Activated CD4-positive, alpha-beta T cell treated with anti-CD3 and anti-CD28 coated beads, Interleukin-2, amount 10 ng/mL, durations not matched to agents 7 days and 5 days (primary cell): ENCODE measurements at regions not wholly inside any gene's neighbourhood (a gene's known extent, or its start where the extent isn't known, plus 50 kb on each side); places are given as distances from the start of the nearest gene placed in this dataset.
"Not testable (repeated sequence)": the region's sequence is repeated elsewhere in the genome, so short reads cannot be mapped to it uniquely, and the experiment has no call there.

ENCODE experiments used
- CTCF ChIA-PET: fragments of 350-600 bp; sonication (Branson Sonifier 250); formaldehyde crosslinking; loops from one replicate; lab custom pipeline; 2021; ENCODE audit warnings: antibody characterized with exemption; lab: Charles Lee
- POLR2A ChIA-PET: fragments of 350-600 bp; sonication (Branson Sonifier 250); formaldehyde crosslinking; loops from one replicate; lab custom pipeline; 2021; ENCODE audit warnings: antibody characterized with exemption; lab: Charles Lee
- DNase-seq: peaks from one replicate; pipeline ENCODE4 v3.0.0-alpha.2; 2020
- H3K27ac Mint-ChIP-seq: one replicate; pipeline ENCODE4 v1.8.0; 2021; ENCODE audit warnings: mild to moderate bottlenecking, moderate library complexity, mixed read lengths
- H3K27me3 Mint-ChIP-seq: one replicate; pipeline ENCODE4 v1.8.0; 2021; ENCODE audit warnings: mixed read lengths
- H3K36me3 Mint-ChIP-seq: one replicate; pipeline ENCODE4 v1.8.0; 2021; ENCODE audit warnings: low read depth, mixed read lengths
- H3K4me1 Mint-ChIP-seq: one replicate; pipeline ENCODE4 v1.8.0; 2021; ENCODE audit warnings: mixed read lengths
- H3K4me3 Mint-ChIP-seq: one replicate; pipeline ENCODE4 v1.8.0; 2021; ENCODE audit warnings: mild to moderate bottlenecking, moderate library complexity, mixed read lengths
- H3K9me3 Mint-ChIP-seq: one replicate; pipeline ENCODE4 v1.8.0; 2021; ENCODE audit warnings: mixed read lengths

DNA sequence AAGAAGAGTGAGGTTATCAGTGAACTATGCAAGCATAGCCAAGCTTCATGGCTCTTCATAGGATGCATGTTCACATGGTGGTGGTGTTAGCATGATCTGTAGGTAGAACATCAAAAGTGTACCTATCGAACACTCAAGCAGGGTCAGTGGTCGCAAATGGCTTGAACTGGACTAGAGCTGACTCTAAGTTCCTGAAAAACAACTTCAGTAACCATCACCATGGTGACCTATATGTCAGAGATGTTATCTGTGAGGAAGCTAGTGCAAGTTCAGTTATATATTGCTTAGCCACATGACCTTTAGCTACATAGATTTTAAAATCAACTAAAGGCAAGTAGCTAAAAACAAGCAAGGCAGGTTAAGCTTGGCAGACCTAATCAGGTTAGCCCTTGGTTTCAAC lies 163.1 kb upstream of the AGR3 start:
- Mint-ChIP-seq H3K27me3 (peaks cover 17% of the 10 kb centered on the region), H3K27ac (no peak overlapping the region), H3K4me3 (no peak overlapping the region), H3K9me3 (peaks cover 2% of the 10 kb centered on the region), H3K4me1 (peaks cover 24% of the 10 kb centered on the region), H3K36me3 (peaks cover 2% of the 10 kb centered on the region)
- DNase-seq = no peak
- CTCF ChIA-PET = interaction anchor here (0.6 to 1.3 kb wide), 5 partner anchors 11 to 321 kb away, joined by 3 to 6 read pairs (median 4); no protein-coding TSS in a partner anchor
- POLR2A ChIA-PET = no interaction called here

DNA sequence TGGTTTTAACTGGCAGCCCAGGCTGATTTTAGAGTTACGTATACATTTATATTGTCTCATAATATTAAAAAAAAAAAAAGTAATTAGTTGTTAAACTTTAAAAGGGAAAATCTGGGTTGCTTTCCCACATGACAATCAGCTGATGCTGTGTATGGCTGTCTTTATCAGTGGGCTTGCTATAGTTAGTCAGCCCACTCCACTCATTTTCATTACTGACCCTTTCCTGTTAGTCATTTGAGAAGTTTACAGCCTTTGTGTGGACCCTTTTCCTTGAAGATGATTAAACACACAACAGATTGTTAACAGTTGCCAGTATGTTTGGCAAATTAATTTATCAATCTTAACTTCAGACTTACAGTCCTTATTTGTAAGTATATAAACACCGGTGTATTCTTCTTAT lies 164.5 kb upstream of the AGR3 start:
- H3K27me3 Mint-ChIP-seq = peaks cover 13% of the 10 kb centered on the region
- POLR2A ChIA-PET = no interaction called here
- CTCF ChIA-PET = interaction anchor here (0.8 kb wide), 1 partner anchor 18 kb away, joined by 3 read pairs; no protein-coding TSS in a partner anchor

DNA sequence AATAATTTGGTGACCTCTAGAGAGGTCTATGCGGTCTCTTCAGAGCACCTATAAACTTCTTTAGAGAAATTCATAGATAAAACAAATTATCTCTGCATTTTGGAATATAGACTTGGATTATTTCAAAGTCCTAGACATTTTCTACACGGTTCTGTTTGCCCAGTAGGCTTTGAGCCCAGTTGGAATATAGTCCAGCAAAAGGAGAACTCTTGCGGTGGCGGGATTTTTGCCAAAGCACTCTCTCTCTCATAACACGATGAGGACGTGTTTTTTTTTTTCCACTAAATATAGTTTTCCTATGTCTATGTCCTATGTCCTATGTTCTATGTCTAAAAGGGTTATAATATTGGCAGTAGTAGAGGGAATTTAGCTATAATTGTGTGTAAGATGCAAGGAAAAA lies 164.9 kb upstream of the AGR3 start:
- ChIA-PET CTCF (interaction anchor here (0.8 to 1.7 kb wide), 2 partner anchors 12 to 18 kb away, joined by 3 to 7 read pairs; no protein-coding TSS in a partner anchor), POLR2A (no interaction called here)
- peaks cover 18% of the 10 kb centered on the region for H3K4me1 Mint-ChIP-seq
- peaks cover 2% of the 10 kb centered on the region for H3K9me3 Mint-ChIP-seq
- H3K27me3 Mint-ChIP-seq = peaks cover 13% of the 10 kb centered on the region
- H3K27ac Mint-ChIP-seq = no peak overlapping the region
- peaks cover 2% of the 10 kb centered on the region for H3K36me3 Mint-ChIP-seq
- H3K4me3 Mint-ChIP-seq = no peak overlapping the region
- no peak for DNase-seq

More for the DNA sequence above, 164.5 kb upstream of the AGR3 start:
- Mint-ChIP-seq H3K27ac (no peak overlapping the region), H3K9me3 (peaks cover 2% of the 10 kb centered on the region), H3K36me3 (peaks cover 2% of the 10 kb centered on the region), H3K4me1 (peaks cover 22% of the 10 kb centered on the region), H3K4me3 (no peak overlapping the region)
- no peak for DNase-seq

DNA sequence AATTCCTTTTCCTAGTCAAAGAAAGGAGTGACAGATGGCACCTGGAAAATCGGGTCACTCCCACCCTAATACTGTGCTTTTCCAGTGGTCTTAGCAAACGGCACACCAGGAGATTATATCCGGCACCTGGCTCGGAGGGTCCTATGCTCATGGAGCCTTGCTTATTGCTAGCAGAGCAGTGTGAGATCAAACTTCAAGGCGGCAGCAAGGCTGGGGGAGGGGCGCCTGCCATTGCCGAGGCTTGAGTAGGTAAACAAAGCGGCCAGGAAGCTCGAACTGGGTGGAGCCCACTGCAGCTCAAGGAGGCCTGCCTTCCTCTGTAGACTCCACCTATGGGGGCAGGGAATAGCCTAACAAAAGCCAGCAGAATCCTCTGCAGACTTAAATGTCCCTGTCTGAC lies 171.4 kb upstream of the AGR3 start:
- H3K4me1 Mint-ChIP-seq = peaks cover 17% of the 10 kb centered on the region
- H3K9me3 Mint-ChIP-seq = peaks cover 15% of the 10 kb centered on the region
- DNase-seq, POLR2A ChIA-PET, H3K27ac Mint-ChIP-seq, H3K4me3 Mint-ChIP-seq, H3K27me3 Mint-ChIP-seq, H3K36me3 Mint-ChIP-seq: not testable (repeated sequence)
- CTCF ChIA-PET = interaction anchor here (0.7 kb wide), 1 partner anchor 87 kb away, joined by 3 read pairs; no protein-coding TSS in a partner anchor

DNA sequence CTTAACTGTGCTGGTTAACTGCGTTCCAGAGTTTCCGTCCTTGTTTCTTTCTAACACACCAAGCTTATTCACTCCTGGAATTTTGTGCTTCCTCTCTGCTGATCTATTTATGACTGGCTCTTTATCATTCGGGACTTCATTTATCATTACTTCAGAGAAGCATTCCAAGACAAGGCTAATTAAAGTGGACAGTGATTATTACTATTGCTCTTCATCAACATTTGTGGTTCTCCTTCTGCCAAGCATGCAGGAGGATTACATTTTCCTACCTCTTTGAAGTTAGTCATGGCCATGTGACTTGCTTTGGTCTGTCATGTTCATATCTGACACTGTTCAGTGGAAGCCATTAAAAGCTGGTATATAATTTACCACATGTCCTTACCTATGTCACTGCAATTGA lies 172.4 kb upstream of the AGR3 start:
- no peak overlapping the region for H3K4me3 Mint-ChIP-seq
- H3K4me1 Mint-ChIP-seq = peaks cover 26% of the 10 kb centered on the region
- CTCF ChIA-PET = interaction anchor here (1.4 kb wide), 1 partner anchor 9 kb away, joined by 3 read pairs; no protein-coding TSS in a partner anchor
- H3K9me3 Mint-ChIP-seq = peaks cover 15% of the 10 kb centered on the region
- POLR2A ChIA-PET = no interaction called here
- H3K27ac Mint-ChIP-seq = no peak overlapping the region
- H3K27me3 Mint-ChIP-seq = peaks cover 1% of the 10 kb centered on the region
- no peak for DNase-seq
- peaks cover 7% of the 10 kb centered on the region for H3K36me3 Mint-ChIP-seq

GRCh38 chr7:17054836-17055235 lies 173.1 kb upstream of the AGR3 start:
- no peak for DNase-seq
- Mint-ChIP-seq H3K9me3 (peaks cover 15% of the 10 kb centered on the region), H3K27ac (no peak overlapping the region), H3K4me3 (no peak overlapping the region), H3K27me3 (peaks cover 1% of the 10 kb centered on the region), H3K4me1 (peaks cover 26% of the 10 kb centered on the region), H3K36me3 (peaks cover 7% of the 10 kb centered on the region)
- POLR2A ChIA-PET = no interaction called here
- CTCF ChIA-PET = interaction anchor here (1.1 to 1.4 kb wide), 2 partner anchors 9 kb away, joined by 3 to 4 read pairs; no protein-coding TSS in a partner anchor

- no peak overlapping the region for H3K27ac Mint-ChIP-seq
- no peak overlapping the region for H3K4me3 Mint-ChIP-seq
- CTCF ChIA-PET = interaction anchor here (1.1 to 1.4 kb wide), 3 partner anchors 8 to 44 kb away, joined by 3 to 4 read pairs (median 3); no protein-coding TSS in a partner anchor
- DNase-seq = no peak
- H3K36me3 Mint-ChIP-seq = peaks cover 7% of the 10 kb centered on the region
- peaks cover 1% of the 10 kb centered on the region for H3K27me3 Mint-ChIP-seq
- H3K4me1 Mint-ChIP-seq = peaks cover 26% of the 10 kb centered on the region
- POLR2A ChIA-PET = no interaction called here
- peaks cover 15% of the 10 kb centered on the region for H3K9me3 Mint-ChIP-seq
Measured at GRCh38 chr7:17055596-17055995, 173.8 kb upstream of the AGR3 start.

DNA sequence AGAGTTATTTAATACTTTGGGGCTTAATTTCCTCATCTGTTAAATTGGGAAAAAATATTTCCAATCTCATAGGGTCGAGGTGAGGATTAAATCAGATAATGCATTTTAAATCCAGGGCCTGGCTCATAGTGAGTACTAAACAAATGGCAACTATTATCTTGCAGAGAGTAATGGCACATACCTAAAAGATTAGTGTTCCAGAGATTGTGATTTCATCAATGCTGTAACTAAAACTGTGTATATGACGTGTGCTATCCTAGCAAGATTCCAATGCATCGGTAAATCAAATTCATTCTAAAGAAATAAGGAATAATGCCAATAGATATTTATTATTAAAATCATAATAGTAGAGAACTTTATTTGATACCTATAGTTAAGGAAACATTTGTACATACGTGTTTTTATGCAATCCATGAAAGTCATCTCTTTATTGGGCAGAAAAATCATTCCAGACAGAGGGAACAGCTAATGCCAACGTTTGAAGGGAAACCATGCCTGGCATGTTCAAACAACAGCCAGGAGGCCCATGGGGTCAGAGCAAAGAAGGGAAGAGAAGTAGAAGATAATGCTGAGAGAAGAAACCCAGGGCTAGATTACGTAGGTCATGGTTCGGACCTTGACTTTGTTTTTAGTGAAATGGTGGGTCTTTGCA lies 174.8 kb upstream of the AGR3 start:
- no peak overlapping the region for H3K27ac Mint-ChIP-seq
- H3K4me1 Mint-ChIP-seq = peaks cover 27% of the 10 kb centered on the region
- H3K36me3 Mint-ChIP-seq = peaks cover 7% of the 10 kb centered on the region
- ChIA-PET POLR2A (no interaction called here), CTCF (interaction anchor here (1.4 kb wide), 1 partner anchor 45 kb away, joined by 3 read pairs; no protein-coding TSS in a partner anchor)
- H3K9me3 Mint-ChIP-seq = peaks cover 15% of the 10 kb centered on the region
- no peak overlapping the region for H3K4me3 Mint-ChIP-seq
- peaks cover 1% of the 10 kb centered on the region for H3K27me3 Mint-ChIP-seq
- no peak for DNase-seq

DNA sequence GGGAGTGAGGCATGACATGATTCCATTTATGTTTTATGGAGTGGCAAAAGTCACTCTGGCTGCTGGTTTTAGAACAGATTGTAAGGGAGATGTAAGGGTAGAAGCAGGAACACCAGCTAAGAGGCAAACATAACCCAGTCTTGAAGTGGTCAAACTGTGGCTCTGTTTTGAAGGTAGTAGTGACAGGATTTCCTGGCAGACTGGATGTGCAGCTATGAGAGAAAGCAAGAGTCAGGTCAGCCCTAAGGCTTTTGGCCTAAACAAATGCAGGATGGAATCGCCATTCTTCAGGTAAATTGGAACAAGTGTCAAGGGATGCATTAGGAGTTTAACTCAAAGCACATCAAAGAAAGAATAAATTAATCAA lies 175.3 kb upstream of the AGR3 start:
- H3K4me3 Mint-ChIP-seq = no peak overlapping the region
- POLR2A ChIA-PET = no interaction called here
- peaks cover 5% of the 10 kb centered on the region for H3K36me3 Mint-ChIP-seq
- CTCF ChIA-PET = interaction anchor here (0.7 to 1.4 kb wide), 2 partner anchors 46 to 74 kb away, joined by 3 read pairs; no protein-coding TSS in a partner anchor
- peaks cover 27% of the 10 kb centered on the region for H3K4me1 Mint-ChIP-seq
- no peak for DNase-seq
- no peak overlapping the region for H3K27ac Mint-ChIP-seq
- H3K9me3 Mint-ChIP-seq = peaks cover 10% of the 10 kb centered on the region
- no peaks in the 10 kb centered on the region for H3K27me3 Mint-ChIP-seq

DNA sequence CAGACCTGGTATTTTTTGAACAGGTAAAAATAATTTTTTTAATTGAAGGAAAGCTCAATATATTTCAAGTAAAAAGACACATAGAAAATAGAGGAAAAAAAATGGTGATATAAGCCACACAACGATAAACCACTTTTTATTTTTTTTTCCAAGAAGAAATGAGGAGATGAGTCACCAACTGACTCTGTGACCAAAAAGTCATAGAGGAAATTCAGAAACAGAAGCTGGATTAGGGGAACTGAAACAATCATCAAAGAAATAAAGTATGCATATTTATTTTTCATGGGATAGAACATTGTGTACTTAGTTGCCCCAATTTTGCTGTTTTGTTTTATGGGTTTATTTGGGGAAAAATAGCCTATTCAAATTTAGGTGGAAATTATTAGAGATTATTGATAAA lies 176.8 kb upstream of the AGR3 start:
- CTCF ChIA-PET = interaction anchor here (0.8 to 1.2 kb wide), 3 partner anchors 11 to 79 kb away, joined by 3 to 7 read pairs (median 3); no protein-coding TSS in a partner anchor
- peaks cover 7% of the 10 kb centered on the region for H3K9me3 Mint-ChIP-seq
- peaks cover 5% of the 10 kb centered on the region for H3K36me3 Mint-ChIP-seq
- POLR2A ChIA-PET = no interaction called here
- peak overlapping the region; percentile 10 for H3K27ac Mint-ChIP-seq
- no peaks in the 10 kb centered on the region for H3K27me3 Mint-ChIP-seq
- H3K4me3 Mint-ChIP-seq = no peak overlapping the region
- no peak for DNase-seq
- peaks cover 27% of the 10 kb centered on the region for H3K4me1 Mint-ChIP-seq

DNA sequence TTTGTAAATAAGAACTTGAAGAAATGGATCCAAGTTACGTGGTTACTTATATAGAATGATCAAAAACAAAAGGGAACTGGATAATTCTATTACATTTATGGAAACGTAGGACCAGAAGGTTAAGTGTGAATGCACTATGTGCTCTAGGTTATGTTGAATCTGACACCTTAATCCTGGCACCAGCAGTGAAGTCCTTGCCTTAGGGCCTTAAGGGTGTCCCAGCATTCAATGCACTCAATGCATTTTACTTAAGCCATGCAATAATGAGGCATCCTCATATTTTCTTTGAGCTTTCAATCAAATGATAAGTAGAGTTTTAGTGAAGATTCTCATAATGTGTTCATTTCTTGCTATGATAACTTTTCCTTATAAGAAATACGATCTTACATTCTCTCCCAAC lies 178.3 kb upstream of the AGR3 start:
- H3K4me1 Mint-ChIP-seq = peaks cover 27% of the 10 kb centered on the region

GRCh38 chr7:17061443-17061842 lies 179.7 kb upstream of the AGR3 start:
- ChIA-PET POLR2A (no interaction called here), CTCF (interaction anchor here (0.7 to 1.8 kb wide), 3 partner anchors 11 to 59 kb away, joined by 3 to 4 read pairs (median 4); no protein-coding TSS in a partner anchor)
- Mint-ChIP-seq H3K4me1 (peaks cover 27% of the 10 kb centered on the region), H3K36me3 (peaks cover 3% of the 10 kb centered on the region), H3K9me3 (peaks cover 2% of the 10 kb centered on the region), H3K4me3 (no peak overlapping the region), H3K27me3 (no peaks in the 10 kb centered on the region), H3K27ac (no peak overlapping the region)
- no peak for DNase-seq

More for the DNA sequence above, 178.3 kb upstream of the AGR3 start:
- no peak for DNase-seq
- H3K36me3 Mint-ChIP-seq = peaks cover 3% of the 10 kb centered on the region
- POLR2A ChIA-PET = no interaction called here
- H3K4me3 Mint-ChIP-seq = no peak overlapping the region
- H3K27me3 Mint-ChIP-seq = no peaks in the 10 kb centered on the region
- no peak overlapping the region for H3K27ac Mint-ChIP-seq
- CTCF ChIA-PET = interaction anchor here (1.8 kb wide), 1 partner anchor 60 kb away, joined by 4 read pairs; no protein-coding TSS in a partner anchor
- H3K9me3 Mint-ChIP-seq = peaks cover 3% of the 10 kb centered on the region
